ENCODE measurements at regions not wholly inside any gene's neighbourhood (a gene's known extent, or its start where the extent isn't known, plus 50 kb on each side); places are given as distances from the start of the nearest gene placed in this dataset.

- TF ChIP-seq SMC3 (IDR thresholded peaks at IDR 0.05; ENCODE audit: low read depth, low read length) (no peak), CTCF (IDR thresholded peaks at IDR 0.05) (no peak), CHD2 (IDR thresholded peaks at IDR 0.05; ENCODE audit: low read length, partially characterized antibody) (no peak), GABPA (IDR thresholded peaks at IDR 0.05; ENCODE audit: low read depth) (no peak), RXRA (IDR thresholded peaks at IDR 0.05; ENCODE audit: borderline replicate concordance, low read depth) (no peak), POLR2AphosphoS5 (IDR thresholded peaks at IDR 0.05; ENCODE audit: low read depth, low read length) (no peak), JUND (IDR thresholded peaks at IDR 0.05) (no peak), FOXJ3 (CRISPR knock-in tag; IDR thresholded peaks at IDR 0.05) (no peak)
Observed at GRCh38 chr7:28312948-28313347, 99.4 kb upstream of the CREB5 start.

Data from SK-N-SH (cell line).